ENCODE measurements at regions not wholly inside any gene's neighbourhood (a gene's known extent, or its start where the extent isn't known, plus 50 kb on each side); places are given as distances from the start of the nearest gene placed in this dataset.
A peak's percentile ranks its signal among the peaks of the same experiment; 100 is the strongest.

GRCh38 chr6:23096876-23097275 is 527.5 kb downstream of the HDGFL1 start:
- H3K36me3 ChIP-seq (ENCODE audit: control insufficient read depth in 1 of 2, insufficient read depth in 2 of 2, low read depth in 1 of 2, low read length in 2 of 2) = no peaks in the 10 kb centered on the region
- H2AFZ ChIP-seq (ENCODE audit: low read depth, low read length) = no peak overlapping the region
- no peak overlapping the region for H3K9ac ChIP-seq (ENCODE audit: low read length)
- no peak overlapping the region for H3K27ac ChIP-seq (ENCODE audit: low read length, poor library complexity, severe bottlenecking)
- no peaks in the 10 kb centered on the region for H3K79me1 ChIP-seq (replicated peaks; ENCODE audit: low read length, poor library complexity, severe bottlenecking)
- no peak overlapping the region for H3K18ac ChIP-seq (ENCODE audit: low read depth in 1 of 2, low read length in 2 of 2)
- H2BK5ac ChIP-seq (ENCODE audit: low read depth, low read length, poor library complexity, severe bottlenecking) = no peak overlapping the region
- DNase-seq = no peak
- no peak overlapping the region for H2AK5ac ChIP-seq (ENCODE audit: low read length, severe bottlenecking)
- H2BK12ac ChIP-seq (ENCODE audit: low read length in 2 of 2) = no peak overlapping the region
- no peak overlapping the region for H4K91ac ChIP-seq (ENCODE audit: low read length)
- no peak overlapping the region for H2BK120ac ChIP-seq (ENCODE audit: low read depth, low read length)
- WGBS = 88% methylated on average over 1 of the region's 1 CpG
- H3K9me3 ChIP-seq (ENCODE audit: control insufficient read depth, low read length) = peaks cover 8% of the 10 kb centered on the region
- H3K4me2 ChIP-seq (ENCODE audit: low read length, poor library complexity, severe bottlenecking) = no peak overlapping the region
- H3K27me3 ChIP-seq (ENCODE audit: control insufficient read depth in 1 of 2, insufficient read depth in 1 of 2, low read length in 2 of 2) = no peaks in the 10 kb centered on the region
- H2BK15ac ChIP-seq (ENCODE audit: low read depth, poor library complexity, severe bottlenecking) = no peak overlapping the region
- no peak overlapping the region for H3K23ac ChIP-seq (ENCODE audit: low read length in 2 of 2)
- no peak overlapping the region for H3K14ac ChIP-seq (ENCODE audit: low read length in 2 of 2)
- no peak overlapping the region for H3K4me3 ChIP-seq (ENCODE audit: insufficient read depth in 1 of 2, low read depth in 1 of 2, low read length in 2 of 2)
- H4K8ac ChIP-seq (ENCODE audit: low read length) = no peak overlapping the region
- no peak overlapping the region for H3K4ac ChIP-seq (ENCODE audit: low read depth in 1 of 2, low read length in 2 of 2)
- no peaks in the 10 kb centered on the region for H3K4me1 ChIP-seq (ENCODE audit: control insufficient read depth, insufficient read depth, low read depth, low read length)

- no peak overlapping the region for H3K14ac ChIP-seq (ENCODE audit: low read length in 2 of 2)
- DNase-seq = no peak
- no peak overlapping the region for H2AK5ac ChIP-seq (ENCODE audit: low read length, severe bottlenecking)
- H2BK15ac ChIP-seq (ENCODE audit: low read depth, poor library complexity, severe bottlenecking) = no peak overlapping the region
- peaks cover 8% of the 10 kb centered on the region for H3K9me3 ChIP-seq (ENCODE audit: control insufficient read depth, low read length)
- H3K4me2 ChIP-seq (ENCODE audit: low read length, poor library complexity, severe bottlenecking) = no peak overlapping the region
- no peaks in the 10 kb centered on the region for H3K4me1 ChIP-seq (ENCODE audit: control insufficient read depth, insufficient read depth, low read depth, low read length)
- H3K9ac ChIP-seq (ENCODE audit: low read length) = peak overlapping the region; percentile 2
- no peaks in the 10 kb centered on the region for H3K79me1 ChIP-seq (replicated peaks; ENCODE audit: low read length, poor library complexity, severe bottlenecking)
- no peak overlapping the region for H3K27ac ChIP-seq (ENCODE audit: low read length, poor library complexity, severe bottlenecking)
- H4K8ac ChIP-seq (ENCODE audit: low read length) = no peak overlapping the region
- no peak overlapping the region for H3K18ac ChIP-seq (ENCODE audit: low read depth in 1 of 2, low read length in 2 of 2)
- no peak overlapping the region for H2AFZ ChIP-seq (ENCODE audit: low read depth, low read length)
- no peak overlapping the region for H2BK5ac ChIP-seq (ENCODE audit: low read depth, low read length, poor library complexity, severe bottlenecking)
- no CpG with 5 or more reads among the region's 2 CpGs for WGBS
- H3K4me3 ChIP-seq (ENCODE audit: insufficient read depth in 1 of 2, low read depth in 1 of 2, low read length in 2 of 2) = no peak overlapping the region
- no peak overlapping the region for H2BK120ac ChIP-seq (ENCODE audit: low read depth, low read length)
- no peak overlapping the region for H2BK12ac ChIP-seq (ENCODE audit: low read length in 2 of 2)
- H3K23ac ChIP-seq (ENCODE audit: low read length in 2 of 2) = no peak overlapping the region
- no peaks in the 10 kb centered on the region for H3K27me3 ChIP-seq (ENCODE audit: control insufficient read depth in 1 of 2, insufficient read depth in 1 of 2, low read length in 2 of 2)
- no peak overlapping the region for H4K91ac ChIP-seq (ENCODE audit: low read length)
- no peak overlapping the region for H3K4ac ChIP-seq (ENCODE audit: low read depth in 1 of 2, low read length in 2 of 2)
- no peaks in the 10 kb centered on the region for H3K36me3 ChIP-seq (ENCODE audit: control insufficient read depth in 1 of 2, insufficient read depth in 2 of 2, low read depth in 1 of 2, low read length in 2 of 2)
Observed at GRCh38 chr6:23097566-23097965, 528.2 kb downstream of the HDGFL1 start.

DNA sequence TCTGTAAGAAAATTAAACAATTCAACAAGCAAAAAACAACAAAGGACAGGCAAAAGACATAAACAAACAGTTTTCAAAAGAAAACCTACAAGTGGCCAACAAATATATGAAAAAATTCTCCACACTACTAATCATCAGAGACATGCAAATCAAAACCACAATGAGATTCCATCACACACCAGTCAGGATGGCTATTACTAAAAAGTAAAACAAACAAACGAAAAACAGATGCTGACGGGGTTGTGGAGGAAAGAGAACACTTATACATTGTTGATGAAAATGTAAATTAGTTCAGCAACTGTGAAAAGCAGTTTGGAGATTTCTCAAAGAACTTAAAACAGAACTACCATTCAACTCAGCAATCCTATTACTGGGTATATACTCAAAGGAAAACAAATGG is 537.6 kb downstream of the HDGFL1 start:
- Histone ChIP-seq H2BK12ac (ENCODE audit: low read length in 2 of 2) (no peak overlapping the region), H3K23ac (ENCODE audit: low read length in 2 of 2) (no peak overlapping the region), H3K4me2 (ENCODE audit: low read length, poor library complexity, severe bottlenecking) (no peak overlapping the region), H3K18ac (ENCODE audit: low read depth in 1 of 2, low read length in 2 of 2) (no peak overlapping the region), H2AFZ (ENCODE audit: low read depth, low read length) (no peak overlapping the region), H2BK120ac (ENCODE audit: low read depth, low read length) (no peak overlapping the region), H2BK15ac (ENCODE audit: low read depth, poor library complexity, severe bottlenecking) (no peak overlapping the region), H4K8ac (ENCODE audit: low read length) (no peak overlapping the region), H3K27me3 (ENCODE audit: control insufficient read depth in 1 of 2, insufficient read depth in 1 of 2, low read length in 2 of 2) (no peaks in the 10 kb centered on the region), H2BK5ac (ENCODE audit: low read depth, low read length, poor library complexity, severe bottlenecking) (no peak overlapping the region), H3K9me3 (ENCODE audit: control insufficient read depth, low read length) (peaks cover 16% of the 10 kb centered on the region), H3K4me1 (ENCODE audit: control insufficient read depth, insufficient read depth, low read depth, low read length) (no peaks in the 10 kb centered on the region), H3K27ac (ENCODE audit: low read length, poor library complexity, severe bottlenecking) (no peak overlapping the region), H3K4ac (ENCODE audit: low read depth in 1 of 2, low read length in 2 of 2) (no peak overlapping the region), H3K14ac (ENCODE audit: low read length in 2 of 2) (no peak overlapping the region), H3K36me3 (ENCODE audit: control insufficient read depth in 1 of 2, insufficient read depth in 2 of 2, low read depth in 1 of 2, low read length in 2 of 2) (no peaks in the 10 kb centered on the region), H2AK5ac (ENCODE audit: low read length, severe bottlenecking) (no peak overlapping the region), H4K91ac (ENCODE audit: low read length) (no peak overlapping the region), H3K79me1 (replicated peaks; ENCODE audit: low read length, poor library complexity, severe bottlenecking) (no peaks in the 10 kb centered on the region), H3K9ac (ENCODE audit: low read length) (no peak overlapping the region), H3K4me3 (ENCODE audit: insufficient read depth in 1 of 2, low read depth in 1 of 2, low read length in 2 of 2) (no peak overlapping the region)
- WGBS = no CpG with 5 or more reads among the region's 2 CpGs
- peak; percentile 79 for DNase-seq

- H3K23ac ChIP-seq (ENCODE audit: low read length in 2 of 2) = no peak overlapping the region
- H2BK15ac ChIP-seq (ENCODE audit: low read depth, poor library complexity, severe bottlenecking) = no peak overlapping the region
- no peak overlapping the region for H3K27ac ChIP-seq (ENCODE audit: low read length, poor library complexity, severe bottlenecking)
- no peak overlapping the region for H2BK5ac ChIP-seq (ENCODE audit: low read depth, low read length, poor library complexity, severe bottlenecking)
- no peak overlapping the region for H3K4me3 ChIP-seq (ENCODE audit: insufficient read depth in 1 of 2, low read depth in 1 of 2, low read length in 2 of 2)
- no peak overlapping the region for H2BK12ac ChIP-seq (ENCODE audit: low read length in 2 of 2)
- H3K4me1 ChIP-seq (ENCODE audit: control insufficient read depth, insufficient read depth, low read depth, low read length) = no peaks in the 10 kb centered on the region
- no peak overlapping the region for H3K9ac ChIP-seq (ENCODE audit: low read length)
- no peak overlapping the region for H4K8ac ChIP-seq (ENCODE audit: low read length)
- no peaks in the 10 kb centered on the region for H3K27me3 ChIP-seq (ENCODE audit: control insufficient read depth in 1 of 2, insufficient read depth in 1 of 2, low read length in 2 of 2)
- no peak overlapping the region for H3K18ac ChIP-seq (ENCODE audit: low read depth in 1 of 2, low read length in 2 of 2)
- no peaks in the 10 kb centered on the region for H3K79me1 ChIP-seq (replicated peaks; ENCODE audit: low read length, poor library complexity, severe bottlenecking)
- H4K91ac ChIP-seq (ENCODE audit: low read length) = no peak overlapping the region
- WGBS = 91% methylated on average over 1 of the region's 1 CpG
- H3K36me3 ChIP-seq (ENCODE audit: control insufficient read depth in 1 of 2, insufficient read depth in 2 of 2, low read depth in 1 of 2, low read length in 2 of 2) = no peaks in the 10 kb centered on the region
- DNase-seq = no peak
- no peak overlapping the region for H2BK120ac ChIP-seq (ENCODE audit: low read depth, low read length)
- no peak overlapping the region for H3K4me2 ChIP-seq (ENCODE audit: low read length, poor library complexity, severe bottlenecking)
- no peak overlapping the region for H3K14ac ChIP-seq (ENCODE audit: low read length in 2 of 2)
- H3K9me3 ChIP-seq (ENCODE audit: control insufficient read depth, low read length) = peaks cover 26% of the 10 kb centered on the region
- H2AFZ ChIP-seq (ENCODE audit: low read depth, low read length) = no peak overlapping the region
- H3K4ac ChIP-seq (ENCODE audit: low read depth in 1 of 2, low read length in 2 of 2) = no peak overlapping the region
- no peak overlapping the region for H2AK5ac ChIP-seq (ENCODE audit: low read length, severe bottlenecking)
Observed at GRCh38 chr6:23111984-23112383, 542.6 kb downstream of the HDGFL1 start.
